ENCODE measurements at regions not wholly inside any gene's neighbourhood (a gene's known extent, or its start where the extent isn't known, plus 50 kb on each side); places are given as distances from the start of the nearest gene placed in this dataset.

- TF ChIP-seq, protein P1, sequence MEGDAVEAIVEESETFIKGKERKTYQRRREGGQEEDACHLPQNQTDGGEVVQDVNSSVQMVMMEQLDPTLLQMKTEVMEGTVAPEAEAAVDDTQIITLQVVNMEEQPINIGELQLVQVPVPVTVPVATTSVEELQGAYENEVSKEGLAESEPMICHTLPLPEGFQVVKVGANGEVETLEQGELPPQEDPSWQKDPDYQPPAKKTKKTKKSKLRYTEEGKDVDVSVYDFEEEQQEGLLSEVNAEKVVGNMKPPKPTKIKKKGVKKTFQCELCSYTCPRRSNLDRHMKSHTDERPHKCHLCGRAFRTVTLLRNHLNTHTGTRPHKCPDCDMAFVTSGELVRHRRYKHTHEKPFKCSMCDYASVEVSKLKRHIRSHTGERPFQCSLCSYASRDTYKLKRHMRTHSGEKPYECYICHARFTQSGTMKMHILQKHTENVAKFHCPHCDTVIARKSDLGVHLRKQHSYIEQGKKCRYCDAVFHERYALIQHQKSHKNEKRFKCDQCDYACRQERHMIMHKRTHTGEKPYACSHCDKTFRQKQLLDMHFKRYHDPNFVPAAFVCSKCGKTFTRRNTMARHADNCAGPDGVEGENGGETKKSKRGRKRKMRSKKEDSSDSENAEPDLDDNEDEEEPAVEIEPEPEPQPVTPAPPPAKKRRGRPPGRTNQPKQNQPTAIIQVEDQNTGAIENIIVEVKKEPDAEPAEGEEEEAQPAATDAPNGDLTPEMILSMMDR (IDR thresholded peaks at IDR 0.05), result no peak
- TF ChIP-seq POLR2A (IDR thresholded peaks at IDR 0.05) (no peak), POLR2AphosphoS5 (IDR thresholded peaks at IDR 0.05) (no peak)
Observed at GRCh38 chr6:156511051-156511450, 266.1 kb upstream of the ARID1B start.

Data from prostate gland (tissue), 2 donors.